Breast epithelium (tissue), 3 donors: ENCODE measurements at regions not wholly inside any gene's neighbourhood (a gene's known extent, or its start where the extent isn't known, plus 50 kb on each side); places are given as distances from the start of the nearest gene placed in this dataset.

Experiments used
- POLR2A ChIP-seq: fragments of 450-650 bp; IDR thresholded peaks from one replicate; pipeline ENCODE4 v1.6.1; 2016; ENCODE audit warnings: antibody characterized with exemption, mild to moderate bottlenecking, moderate library complexity
- POLR2AphosphoS5 ChIP-seq, 3 donors: sonication (generic); formaldehyde crosslinking; IDR thresholded peaks; one replicate each; pipeline ENCODE4 v1.6.1; 2017; ENCODE audit warnings: antibody characterized with exemption in 3 of 3
- TF ChIP-seq, protein P1 (sequence below), 3 donors: fragments of 450-650 bp; IDR thresholded peaks; one replicate each; pipeline ENCODE4 v1.5.1; 2016 to 2017; ENCODE audit warnings: antibody characterized with exemption in 3 of 3, mild to moderate bottlenecking in 3 of 3, moderate library complexity in 3 of 3

DNA sequence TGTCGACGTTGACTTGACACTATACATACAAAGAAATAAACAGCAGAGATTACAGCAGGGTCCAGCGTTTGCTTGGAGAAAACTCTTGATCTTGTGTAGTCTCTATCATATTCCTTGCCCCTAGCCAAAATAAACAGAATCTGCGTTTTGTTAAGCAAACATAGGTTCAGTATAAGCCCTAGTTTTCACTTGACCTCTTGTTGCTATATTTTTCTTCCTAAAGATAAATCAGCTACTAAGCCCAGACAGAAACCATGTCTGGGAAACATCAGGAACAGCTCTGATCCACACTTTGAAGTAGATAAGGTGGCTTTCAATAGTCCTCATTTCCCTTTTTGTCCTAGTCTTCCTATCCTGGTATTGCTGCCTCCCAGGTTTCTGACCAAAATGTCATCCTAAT is 328.2 kb upstream of the MAGI2 start:
- TF ChIP-seq, protein P1, sequence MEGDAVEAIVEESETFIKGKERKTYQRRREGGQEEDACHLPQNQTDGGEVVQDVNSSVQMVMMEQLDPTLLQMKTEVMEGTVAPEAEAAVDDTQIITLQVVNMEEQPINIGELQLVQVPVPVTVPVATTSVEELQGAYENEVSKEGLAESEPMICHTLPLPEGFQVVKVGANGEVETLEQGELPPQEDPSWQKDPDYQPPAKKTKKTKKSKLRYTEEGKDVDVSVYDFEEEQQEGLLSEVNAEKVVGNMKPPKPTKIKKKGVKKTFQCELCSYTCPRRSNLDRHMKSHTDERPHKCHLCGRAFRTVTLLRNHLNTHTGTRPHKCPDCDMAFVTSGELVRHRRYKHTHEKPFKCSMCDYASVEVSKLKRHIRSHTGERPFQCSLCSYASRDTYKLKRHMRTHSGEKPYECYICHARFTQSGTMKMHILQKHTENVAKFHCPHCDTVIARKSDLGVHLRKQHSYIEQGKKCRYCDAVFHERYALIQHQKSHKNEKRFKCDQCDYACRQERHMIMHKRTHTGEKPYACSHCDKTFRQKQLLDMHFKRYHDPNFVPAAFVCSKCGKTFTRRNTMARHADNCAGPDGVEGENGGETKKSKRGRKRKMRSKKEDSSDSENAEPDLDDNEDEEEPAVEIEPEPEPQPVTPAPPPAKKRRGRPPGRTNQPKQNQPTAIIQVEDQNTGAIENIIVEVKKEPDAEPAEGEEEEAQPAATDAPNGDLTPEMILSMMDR (IDR thresholded peaks at IDR 0.05), result no peak
- TF ChIP-seq POLR2AphosphoS5 (IDR thresholded peaks at IDR 0.05) (no peak), POLR2A (no peak)
